GM12872 (cell line): ENCODE measurements at regions not wholly inside any gene's neighbourhood (a gene's known extent, or its start where the extent isn't known, plus 50 kb on each side); places are given as distances from the start of the nearest gene placed in this dataset.

ENCODE experiments used
- CTCF ChIP-seq: IDR thresholded peaks from 3 replicates; pipeline ENCODE4 v1.5.1; 2011; ENCODE audit warnings: low read depth, mild to moderate bottlenecking, low read length, moderate library complexity; ENCODE audit not compliant: insufficient read depth

DNA sequence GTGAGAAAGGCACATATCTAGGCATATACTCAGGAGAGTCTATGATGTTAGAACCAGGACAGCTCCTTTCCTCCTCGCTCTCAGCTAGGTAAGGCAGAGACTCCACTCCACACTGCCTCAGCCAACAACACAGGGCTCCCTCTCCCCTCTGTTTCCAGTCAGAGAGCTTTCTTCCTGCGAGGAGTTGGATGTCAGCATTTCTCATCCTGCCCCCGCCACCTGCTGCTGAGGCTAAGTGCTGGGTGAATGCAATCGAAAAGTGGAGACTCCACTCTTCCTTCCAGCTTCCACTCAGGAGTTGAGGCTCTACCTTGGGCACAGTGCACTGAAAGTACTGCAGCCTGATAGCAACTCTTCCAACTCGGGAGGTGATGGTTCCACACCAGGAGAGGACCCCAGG, 177.2 kb upstream of the RAB6C start:
- TF ChIP-seq CTCF = no peak

DNA sequence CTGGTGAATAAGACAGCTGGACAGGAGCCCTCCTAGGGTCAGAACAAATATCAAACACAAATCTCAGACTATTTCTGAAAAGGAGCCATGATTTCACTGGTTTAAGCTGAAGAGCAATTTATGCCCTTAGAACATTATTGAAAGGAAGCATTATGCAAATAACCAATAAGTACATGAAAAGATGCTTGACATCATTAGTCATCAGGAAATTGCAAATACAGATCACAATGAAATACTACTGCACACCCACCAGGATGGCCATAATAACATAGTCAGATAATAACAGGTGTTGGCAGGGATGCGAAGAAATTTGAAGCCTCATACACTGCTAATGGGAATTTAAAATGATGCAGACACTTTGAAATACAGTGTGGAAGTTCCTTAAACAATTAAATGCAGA, 176.4 kb upstream of the RAB6C start:
- TF ChIP-seq CTCF = no peak

DNA sequence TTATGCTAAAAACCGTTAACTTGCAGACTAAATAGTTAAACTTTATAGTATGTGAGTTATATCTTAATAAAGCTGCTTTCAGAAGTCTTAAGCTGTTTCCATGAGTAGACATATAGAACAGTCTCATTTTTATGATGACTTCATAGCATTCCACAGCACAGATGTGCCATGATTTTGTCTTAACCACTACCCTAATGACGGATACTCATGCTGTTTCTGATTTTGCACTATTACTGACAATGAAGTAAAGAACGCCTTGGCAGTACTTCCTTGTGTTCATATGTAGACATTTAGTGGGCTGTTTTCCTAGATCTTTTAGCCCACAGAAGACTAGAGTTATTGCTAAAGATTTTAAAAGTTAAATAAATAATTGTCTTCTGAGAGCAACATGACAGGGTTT, 175.6 kb upstream of the RAB6C start:
- no peak for TF ChIP-seq CTCF

- no peak for TF ChIP-seq CTCF
Observed at GRCh38 chr2:129805899-129806298, 173.6 kb upstream of the RAB6C start.

- TF ChIP-seq CTCF = no peak
Observed at GRCh38 chr2:129806317-129806716, 173.1 kb upstream of the RAB6C start.

GRCh38 chr2:129806990-129807389, 172.5 kb upstream of the RAB6C start:
- TF ChIP-seq CTCF = no peak

GRCh38 chr2:129810521-129810920, 168.9 kb upstream of the RAB6C start:
- no peak for TF ChIP-seq CTCF

GRCh38 chr2:129812071-129812470, 167.4 kb upstream of the RAB6C start:
- no peak for TF ChIP-seq CTCF
